B cell (primary cell): ENCODE measurements at regions not wholly inside any gene's neighbourhood (a gene's known extent, or its start where the extent isn't known, plus 50 kb on each side); places are given as distances from the start of the nearest gene placed in this dataset.
A peak's percentile ranks its signal among the peaks of the same experiment; 100 is the strongest.

Source experiments
- ATAC-seq: fragments of 200-7000 bp; cut with Tn5 transposase; one replicate; pipeline ENCODE4 v1.10.0; 2021; ENCODE audit warnings: low read depth, mild to moderate bottlenecking, moderate number of reproducible peaks, moderate library complexity
- CTCF ChIA-PET: fragments of 350-600 bp; sonication (Branson Sonifier 250); formaldehyde crosslinking; loops from one replicate; lab custom pipeline; 2021; ENCODE audit warnings: antibody characterized with exemption, inconsistent platforms; lab: Charles Lee
- POLR2A ChIA-PET: fragments of 350-600 bp; sonication (Branson Sonifier 250); formaldehyde crosslinking; loops from one replicate; lab custom pipeline; 2021; ENCODE audit warnings: antibody characterized with exemption; lab: Charles Lee
- DNase-seq: peaks from one replicate; pipeline ENCODE4 v3.0.0; 2013
- H2AFZ ChIP-seq: 2 replicates; pipeline ENCODE4 v1.6.1; 2012; ENCODE audit warnings: mild to moderate bottlenecking, low read depth, low read length; ENCODE audit not compliant: insufficient read depth, poor library complexity, severe bottlenecking
- H3K27ac ChIP-seq, 2 donors: 1 replicate in 1 of 2; 2 replicates in 1 of 2; pipeline ENCODE4 v1.5.1; 2012 to 2013; ENCODE audit warnings: low read length in 2 of 2, mild to moderate bottlenecking in 2 of 2, moderate library complexity in 1 of 2
- H3K27me3 ChIP-seq, 4 experiments: fragments of 200-600 bp in 1 of 4; sonication (generic) in 1 of 4; replicated peaks in 1 of 4; 1 replicate in 2 of 4; 2 replicates in 2 of 4; pipeline versions ENCODE4 v1.6.1 to v1.7.0; 2013 to 2016; ENCODE audit warnings: low read length in 3 of 4, mild to moderate bottlenecking in 2 of 4, mixed read lengths in 1 of 4, moderate library complexity in 1 of 4; ENCODE audit not compliant: insufficient read depth in 4 of 4, control insufficient read depth in 3 of 4; ENCODE audit errors: control extremely low read depth in 1 of 4
- H3K36me3 ChIP-seq, 2 experiments: replicated peaks in 1 of 2; 1 replicate in 1 of 2; 2 replicates in 1 of 2; pipeline versions ENCODE4 v1.6.1 to v1.7.1; 2013; ENCODE audit warnings: low read length in 1 of 2; ENCODE audit not compliant: insufficient read depth in 2 of 2, control insufficient read depth in 1 of 2; ENCODE audit errors: control extremely low read depth in 1 of 2, extremely low read depth in 1 of 2
- H3K4me1 ChIP-seq, 2 donors: fragments of 200-600 bp in 1 of 2; sonication (generic) in 1 of 2; 1 replicate in 1 of 2; 2 replicates in 1 of 2; pipeline versions ENCODE4 v1.5.1 to v1.6.1; 2013 to 2017; ENCODE audit warnings: low read length in 2 of 2; ENCODE audit not compliant: control insufficient read depth in 2 of 2, insufficient read depth in 2 of 2
- H3K4me2 ChIP-seq: replicated peaks from 2 replicates; pipeline ENCODE3; 2012; ENCODE audit warnings: mild to moderate bottlenecking, low read depth, low read length; ENCODE audit not compliant: poor library complexity, severe bottlenecking
- H3K4me3 ChIP-seq, 5 experiments: fragments of 200-600 bp in 1 of 5; sonication (generic) in 1 of 5; 1 replicate in 3 of 5; 2 replicates in 2 of 5; pipeline versions ENCODE4 v1.5.1 to v1.7.0; 2011 to 2016; ENCODE audit warnings: low read length in 4 of 5, mild to moderate bottlenecking in 4 of 5, low read depth in 2 of 5, control low read depth in 1 of 5, moderate library complexity in 1 of 5; ENCODE audit not compliant: insufficient read depth in 1 of 5; ENCODE audit errors: control extremely low read depth in 1 of 5, extremely low read depth in 1 of 5
- H3K79me2 ChIP-seq: fragments of 200-600 bp; sonication (generic); one replicate; pipeline ENCODE4 v1.6.0; 2016; ENCODE audit warnings: low read length; ENCODE audit not compliant: control insufficient read depth, insufficient read depth
- H3K9ac ChIP-seq: fragments of 200-600 bp; sonication (generic); 2 replicates; pipeline ENCODE4 v1.6.1; 2017; ENCODE audit warnings: mild to moderate bottlenecking, low read length, moderate library complexity
- H3K9me3 ChIP-seq, 3 donors: one replicate each; pipeline versions ENCODE4 v1.6.1 to v1.7.1; 2013; ENCODE audit warnings: low read length in 2 of 3; ENCODE audit not compliant: control insufficient read depth in 2 of 3, insufficient read depth in 1 of 3; ENCODE audit errors: control extremely low read depth in 1 of 3
- H4K20me1 ChIP-seq: 2 replicates; pipeline ENCODE4 v1.6.0; 2012; ENCODE audit warnings: mild to moderate bottlenecking, low read length; ENCODE audit not compliant: insufficient read depth, control insufficient read depth, poor library complexity, severe bottlenecking
- H3K27ac Mint-ChIP-seq: one replicate; pipeline ENCODE4 v1.8.0; 2021; ENCODE audit warnings: mixed read lengths
- H3K27me3 Mint-ChIP-seq: one replicate; pipeline ENCODE4 v1.8.0; 2021; ENCODE audit warnings: mixed read lengths
- H3K4me1 Mint-ChIP-seq: one replicate; pipeline ENCODE4 v1.8.0; 2021; ENCODE audit warnings: mixed read lengths
- H3K4me3 Mint-ChIP-seq: one replicate; pipeline ENCODE4 v1.8.0; 2021; ENCODE audit warnings: mixed read lengths
- H3K9me3 Mint-ChIP-seq: one replicate; pipeline ENCODE4 v1.8.0; 2022; ENCODE audit warnings: mixed read lengths; ENCODE audit not compliant: insufficient read depth
- EZH2 ChIP-seq: IDR thresholded peaks from 2 replicates; pipeline ENCODE4 v1.6.1; 2012; ENCODE audit warnings: borderline replicate concordance, low read depth, mild to moderate bottlenecking, moderate library complexity, low read length; ENCODE audit not compliant: insufficient read depth, poor library complexity, severe bottlenecking
- WGBS: methylation state at CpG from one replicate; pipeline ENCODE4 v1.1.5; 2013; ENCODE audit warnings: missing lambda C conversion rate; ENCODE audit not compliant: insufficient coverage; 5-methylcytosine and 5-hydroxymethylcytosine counted together
- intact Hi-C: fragments of 100-400 bp; cut with micrococcal nuclease; formaldehyde crosslinking; loops from one replicate; pipeline ENCODE4 v1.10.0; 2022
- TF ChIP-seq, protein P1 (sequence below): fragments of 200-600 bp; IDR thresholded peaks from one replicate; pipeline ENCODE4 v1.8.0; 2022; ENCODE audit warnings: antibody characterized with exemption, mild to moderate bottlenecking

DNA sequence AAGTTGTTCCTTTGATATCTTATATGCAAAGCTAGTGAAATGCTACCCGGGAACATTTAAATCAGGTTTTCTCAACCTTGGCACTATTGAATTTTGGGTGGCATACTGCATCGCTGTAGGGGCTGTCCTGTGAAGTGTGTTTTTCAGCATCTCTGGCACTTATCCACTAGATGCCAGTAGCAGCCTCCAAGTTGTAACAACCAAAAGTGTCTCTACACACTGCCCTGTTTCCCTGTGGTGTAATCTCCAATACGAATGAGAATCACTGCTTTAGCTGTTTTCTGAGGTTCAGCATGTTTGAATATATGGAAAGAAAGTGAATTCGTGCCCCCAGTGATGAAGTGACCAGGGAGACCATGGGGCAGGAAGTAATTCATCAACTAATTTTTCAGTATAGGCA is 551.6 kb upstream of the PRKX start:
- H3K36me3 ChIP-seq: no peaks in the 10 kb centered on the region
- H3K9ac ChIP-seq: no peak overlapping the region
- no peaks in the 10 kb centered on the region for H3K79me2 ChIP-seq
- no peak overlapping the region for H3K4me3 ChIP-seq
- Mint-ChIP-seq H3K27me3 (no peaks in the 10 kb centered on the region), H3K9me3 (no peaks in the 10 kb centered on the region), H3K4me3 (no peak overlapping the region), H3K27ac (no peak overlapping the region), H3K4me1 (no peaks in the 10 kb centered on the region)
- no peaks in the 10 kb centered on the region for H3K9me3 ChIP-seq
- DNase-seq (no peak), ATAC-seq (no peak)
- H3K4me2 ChIP-seq: no peak overlapping the region
- no peak overlapping the region for H3K27ac ChIP-seq
- no peaks in the 10 kb centered on the region for H3K4me1 ChIP-seq
- TF ChIP-seq, protein P1, sequence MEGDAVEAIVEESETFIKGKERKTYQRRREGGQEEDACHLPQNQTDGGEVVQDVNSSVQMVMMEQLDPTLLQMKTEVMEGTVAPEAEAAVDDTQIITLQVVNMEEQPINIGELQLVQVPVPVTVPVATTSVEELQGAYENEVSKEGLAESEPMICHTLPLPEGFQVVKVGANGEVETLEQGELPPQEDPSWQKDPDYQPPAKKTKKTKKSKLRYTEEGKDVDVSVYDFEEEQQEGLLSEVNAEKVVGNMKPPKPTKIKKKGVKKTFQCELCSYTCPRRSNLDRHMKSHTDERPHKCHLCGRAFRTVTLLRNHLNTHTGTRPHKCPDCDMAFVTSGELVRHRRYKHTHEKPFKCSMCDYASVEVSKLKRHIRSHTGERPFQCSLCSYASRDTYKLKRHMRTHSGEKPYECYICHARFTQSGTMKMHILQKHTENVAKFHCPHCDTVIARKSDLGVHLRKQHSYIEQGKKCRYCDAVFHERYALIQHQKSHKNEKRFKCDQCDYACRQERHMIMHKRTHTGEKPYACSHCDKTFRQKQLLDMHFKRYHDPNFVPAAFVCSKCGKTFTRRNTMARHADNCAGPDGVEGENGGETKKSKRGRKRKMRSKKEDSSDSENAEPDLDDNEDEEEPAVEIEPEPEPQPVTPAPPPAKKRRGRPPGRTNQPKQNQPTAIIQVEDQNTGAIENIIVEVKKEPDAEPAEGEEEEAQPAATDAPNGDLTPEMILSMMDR: no peak
- no peak for TF ChIP-seq EZH2
- CTCF ChIA-PET: no interaction called here
- POLR2A ChIA-PET: no interaction called here
- H4K20me1 ChIP-seq: no peaks in the 10 kb centered on the region
- intact Hi-C loops: no loop called here
- WGBS: no CpG with 5 or more reads among the region's 4 CpGs
- H3K27me3 ChIP-seq: no peaks in the 10 kb centered on the region
- no peak overlapping the region for H2AFZ ChIP-seq

DNA sequence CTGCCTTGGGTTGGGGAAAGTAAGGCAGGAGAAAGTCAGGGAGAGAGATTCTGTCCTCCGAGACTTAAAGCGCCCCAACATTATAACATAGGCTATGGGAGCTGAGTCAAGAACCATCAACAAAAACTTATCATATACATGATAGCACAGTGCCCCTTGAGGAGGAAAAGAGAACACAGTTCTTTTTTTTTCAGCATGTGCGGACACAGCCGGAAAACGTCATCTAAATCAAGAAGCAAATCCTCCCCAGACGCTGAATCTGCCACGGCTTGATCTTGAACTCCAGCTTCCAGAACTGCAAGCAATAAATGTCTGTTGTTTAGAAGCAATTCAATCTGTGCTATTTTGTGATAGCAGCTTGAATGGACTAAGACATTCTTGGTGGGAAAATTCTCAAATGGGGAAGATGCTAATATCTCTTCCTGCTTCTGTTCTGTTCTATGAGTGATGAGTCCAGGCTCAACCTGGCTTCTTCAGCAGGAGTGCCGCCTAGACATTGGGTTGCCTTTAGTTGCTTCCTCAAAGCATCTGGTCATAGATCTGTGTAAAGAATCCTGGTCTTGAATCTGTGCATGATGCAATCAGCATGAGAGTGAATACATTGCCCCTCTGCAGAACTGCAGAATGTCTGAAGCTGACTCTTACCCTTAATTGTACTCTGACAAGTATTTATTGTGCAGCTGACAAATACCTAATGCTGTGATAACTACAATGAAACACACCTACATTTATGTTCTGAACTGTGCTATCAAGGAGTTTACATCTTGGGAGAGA is 549.8 kb upstream of the PRKX start:
- no peak overlapping the region for H3K4me3 ChIP-seq
- CTCF ChIA-PET: no interaction called here
- Mint-ChIP-seq H3K4me1 (no peaks in the 10 kb centered on the region), H3K27me3 (no peaks in the 10 kb centered on the region), H3K27ac (no peak overlapping the region), H3K4me3 (no peak overlapping the region), H3K9me3 (no peaks in the 10 kb centered on the region)
- H3K9me3 ChIP-seq: no peaks in the 10 kb centered on the region
- no peaks in the 10 kb centered on the region for H3K4me1 ChIP-seq
- TF ChIP-seq EZH2: no peak
- TF ChIP-seq, protein P1: no peak
- no peak for ATAC-seq
- POLR2A ChIA-PET: no interaction called here
- no peak overlapping the region for H2AFZ ChIP-seq
- no peaks in the 10 kb centered on the region for H4K20me1 ChIP-seq
- peak overlapping the region; percentile 23 for H3K4me2 ChIP-seq
- no peaks in the 10 kb centered on the region for H3K79me2 ChIP-seq
- no peak for DNase-seq
- H3K36me3 ChIP-seq: no peaks in the 10 kb centered on the region
- H3K9ac ChIP-seq: no peak overlapping the region
- intact Hi-C loops: no loop called here
- H3K27me3 ChIP-seq: no peaks in the 10 kb centered on the region
- no CpG with 5 or more reads among the region's 8 CpGs for WGBS
- H3K27ac ChIP-seq: no peak overlapping the region
